Endothelial cell of hepatic sinusoid (primary cell): ENCODE measurements at regions not wholly inside any gene's neighbourhood (a gene's known extent, or its start where the extent isn't known, plus 50 kb on each side); places are given as distances from the start of the nearest gene placed in this dataset.

Experiments used
- in situ Hi-C: cut with HindIII; loops from 2 replicates; pipeline ENCODE4 v1.10.0; 2017; ENCODE audit warnings: low sequenced_read_pairs

DNA sequence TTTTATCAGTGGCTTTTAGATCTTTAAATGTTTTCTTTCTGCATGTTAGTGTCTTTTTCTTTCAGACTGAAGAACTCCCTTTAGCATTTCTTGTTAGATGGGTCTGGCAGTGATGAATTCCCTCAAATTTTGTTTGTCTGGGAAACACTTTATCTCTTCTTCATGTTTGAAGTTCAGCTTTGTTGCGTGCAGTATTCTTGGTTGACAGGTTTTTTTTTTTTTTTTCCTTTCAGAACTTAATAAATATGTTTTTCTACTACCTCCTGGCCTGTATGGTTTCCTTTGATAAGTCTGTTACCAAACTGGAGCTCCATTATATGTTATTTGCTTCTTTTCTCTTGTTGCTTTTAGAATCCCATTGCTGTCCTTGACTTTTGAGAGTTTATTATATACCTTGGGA is 89.8 kb upstream of the ACKR3 start:
- in situ Hi-C loops: no loop called here

DNA sequence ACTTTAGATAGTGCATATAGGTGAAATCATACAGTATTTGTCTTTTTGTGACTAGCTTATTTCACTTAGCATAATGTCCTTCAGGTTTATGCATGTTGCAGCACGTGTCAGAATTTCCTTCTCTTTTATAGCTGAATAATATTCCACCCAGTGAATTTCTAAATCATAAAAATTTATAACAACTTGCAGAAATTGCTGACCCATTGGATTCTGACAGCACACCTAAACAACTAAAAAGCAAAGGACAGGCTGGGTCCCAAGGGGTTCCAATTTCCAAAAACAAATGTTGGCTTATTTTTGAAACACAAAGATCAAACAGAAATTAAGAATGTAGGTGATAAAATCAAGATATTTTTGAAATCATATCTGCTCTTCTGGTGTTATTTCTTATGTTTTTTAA is 86.5 kb upstream of the ACKR3 start:
- in situ Hi-C loops: no loop called here

DNA sequence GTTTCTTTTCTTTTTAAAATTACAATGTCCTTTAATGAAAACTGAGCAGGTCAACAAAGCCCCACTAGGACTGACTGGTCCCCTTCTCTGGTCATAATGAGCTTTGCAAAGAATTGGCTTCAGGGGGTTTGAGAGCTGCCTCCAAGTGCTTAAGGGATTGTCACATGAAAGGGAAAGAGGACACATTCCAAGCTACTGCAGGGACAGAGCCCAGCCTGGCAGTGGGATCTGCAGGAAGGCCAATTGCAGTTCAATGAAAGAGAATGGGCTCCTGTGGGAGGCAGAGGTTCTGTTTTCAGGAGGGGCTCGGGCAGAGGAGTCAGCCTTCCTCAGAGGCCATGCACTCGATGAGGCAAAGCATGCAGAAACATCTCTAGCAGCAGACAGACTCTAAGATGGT is 84.1 kb upstream of the ACKR3 start:
- in situ Hi-C loops: loop anchor here (5.0 kb wide), 1 partner anchor 53 kb away; no protein-coding TSS in a partner anchor

DNA sequence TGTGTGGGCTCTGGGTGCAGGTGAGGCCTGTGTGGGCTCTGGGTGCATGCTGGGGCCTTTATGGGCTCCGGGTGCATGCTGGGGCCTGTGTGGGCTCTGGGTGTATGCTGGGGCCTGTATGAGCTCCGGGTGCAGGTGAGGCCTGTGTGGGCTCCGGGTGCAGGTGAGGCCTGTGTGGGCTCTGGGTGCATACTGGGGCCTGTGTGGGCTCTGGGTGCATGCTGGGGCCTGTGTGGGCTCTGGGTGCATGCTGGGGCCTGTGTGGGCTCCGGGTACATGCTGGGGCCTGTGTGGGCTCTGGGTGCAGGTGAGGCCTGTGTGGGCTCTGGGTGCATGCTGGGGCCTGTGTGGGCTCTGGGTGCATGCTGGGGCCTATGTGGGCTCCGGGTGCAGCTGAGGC is 80.5 kb upstream of the ACKR3 start:
- in situ Hi-C loops: loop anchor here (5.0 kb wide), 1 partner anchor 57 kb away; no protein-coding TSS in a partner anchor

DNA sequence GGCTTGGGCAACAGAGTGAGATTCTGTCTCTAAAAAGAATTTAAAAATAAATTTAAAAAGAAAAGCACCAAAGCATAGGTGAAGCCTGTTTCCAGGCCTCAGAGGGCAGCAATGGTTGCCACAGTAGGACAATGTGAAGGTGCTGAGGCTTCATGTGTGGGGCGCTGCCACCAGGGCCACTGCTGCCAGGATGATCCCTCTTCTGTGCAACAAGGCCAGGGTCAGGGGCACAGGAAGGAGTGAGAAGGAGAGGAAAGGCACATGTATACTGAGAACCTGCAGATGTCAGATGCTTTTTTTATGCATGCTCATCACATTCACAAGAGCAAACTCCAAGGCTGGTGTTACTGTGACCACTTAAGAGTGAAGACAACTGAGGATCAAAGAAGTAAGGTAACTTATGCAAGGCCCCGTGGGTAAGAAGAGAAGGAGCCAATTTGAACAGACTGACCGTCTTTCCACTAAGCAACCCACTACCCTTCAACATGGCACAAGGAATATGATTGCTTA is 79.7 kb upstream of the ACKR3 start:
- in situ Hi-C loops: loop anchor here (5.0 kb wide), 1 partner anchor 58 kb away; no protein-coding TSS in a partner anchor

DNA sequence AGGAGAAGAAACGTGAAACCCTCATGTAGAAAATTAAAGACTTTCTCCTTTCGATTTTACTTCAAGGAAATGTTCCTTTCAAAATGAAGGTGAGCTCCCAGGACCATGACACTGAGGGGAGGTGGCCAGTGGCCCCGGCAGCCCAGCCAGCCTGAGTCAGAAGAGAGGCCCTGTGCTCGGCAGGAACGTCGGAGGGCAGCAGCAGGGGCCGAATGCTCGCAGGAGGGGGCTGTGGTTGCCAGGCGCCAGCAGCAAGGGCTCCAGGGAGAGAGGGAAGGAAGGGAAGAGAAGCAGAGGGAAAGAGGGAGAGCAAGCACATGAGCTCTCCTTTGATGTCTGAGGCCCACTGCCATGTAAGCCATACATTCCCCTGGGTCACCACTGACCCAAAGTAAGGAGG is 73.3 kb upstream of the ACKR3 start:
- in situ Hi-C loops: no loop called here

DNA sequence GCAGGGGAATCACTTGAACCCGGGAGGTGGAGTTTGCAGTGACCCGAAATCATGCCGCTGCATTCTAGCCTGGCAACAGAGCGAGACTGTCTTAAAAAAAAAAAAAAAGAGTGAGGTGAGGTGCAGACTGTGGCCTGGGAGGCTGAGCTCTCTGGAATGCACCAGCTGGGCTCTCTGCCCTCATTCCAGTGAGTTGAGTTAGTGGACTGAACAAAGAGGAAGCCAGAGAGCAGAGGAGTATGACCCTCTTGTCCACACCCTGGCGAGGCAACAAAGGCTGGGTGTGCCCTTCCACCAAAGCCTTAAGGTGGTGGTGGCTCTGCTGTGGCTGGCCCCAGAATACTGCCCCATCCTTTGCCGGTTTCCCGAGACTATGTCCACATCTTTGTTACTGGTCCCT is 71.3 kb upstream of the ACKR3 start:
- in situ Hi-C loops: no loop called here

DNA sequence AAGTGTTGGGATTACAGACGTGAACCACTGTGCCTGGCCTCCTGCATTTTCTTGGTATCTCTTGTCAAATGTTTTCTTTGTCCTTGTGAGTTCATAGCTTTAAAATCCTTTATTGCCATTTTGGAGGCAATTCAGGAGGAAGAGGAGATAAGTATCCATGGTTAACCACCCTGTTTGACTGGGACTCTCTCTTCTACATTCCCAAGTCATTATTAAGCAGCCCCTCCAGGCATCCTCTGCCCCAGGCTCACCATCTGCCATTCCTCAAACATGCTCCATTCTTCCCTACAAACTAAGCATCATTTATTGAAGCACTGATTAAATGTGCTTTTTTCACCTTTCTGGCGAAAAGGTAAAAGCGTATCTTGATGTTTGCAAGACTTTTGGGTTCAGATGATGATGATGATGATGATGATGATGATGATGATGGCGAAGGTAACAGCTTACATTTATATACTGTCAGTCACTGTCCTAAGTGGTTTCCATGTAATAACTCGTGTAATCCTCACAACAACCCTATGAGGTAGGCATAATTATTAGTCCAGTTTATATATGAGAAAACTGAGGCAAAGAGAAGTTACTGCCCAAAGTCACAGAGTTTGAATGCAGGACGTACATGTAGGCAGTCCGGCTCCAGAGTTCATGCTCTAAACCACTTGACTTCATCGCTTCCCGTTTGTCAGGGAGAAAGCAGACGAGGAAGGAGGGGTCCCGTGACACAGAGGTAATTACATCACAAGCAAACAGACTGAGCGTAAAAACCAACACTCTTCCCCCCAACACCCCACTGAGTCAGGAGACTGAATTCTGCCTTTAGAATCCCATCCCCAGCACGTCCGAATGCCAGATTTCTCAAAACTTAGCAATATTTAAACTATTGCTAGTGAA is 69.7 kb upstream of the ACKR3 start:
- in situ Hi-C loops: no loop called here

DNA sequence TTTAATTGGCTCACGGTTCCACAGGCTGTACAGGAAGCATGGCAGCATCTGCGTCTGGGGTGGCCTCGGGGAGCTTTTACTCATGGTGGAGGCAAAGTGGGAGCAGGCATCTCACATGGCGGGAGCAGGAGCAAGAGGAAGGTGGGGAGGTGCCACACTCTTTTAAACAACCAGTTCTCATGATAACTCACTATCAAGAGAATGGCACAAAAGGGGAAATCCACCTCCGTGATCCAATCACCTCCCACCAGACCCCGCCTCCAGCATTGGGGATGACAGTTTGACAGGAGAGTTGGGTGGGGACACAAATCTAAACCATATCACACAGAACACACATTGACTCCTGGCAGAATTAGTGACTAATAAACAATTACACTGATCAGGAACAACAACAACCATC is 68.6 kb upstream of the ACKR3 start:
- in situ Hi-C loops: no loop called here

DNA sequence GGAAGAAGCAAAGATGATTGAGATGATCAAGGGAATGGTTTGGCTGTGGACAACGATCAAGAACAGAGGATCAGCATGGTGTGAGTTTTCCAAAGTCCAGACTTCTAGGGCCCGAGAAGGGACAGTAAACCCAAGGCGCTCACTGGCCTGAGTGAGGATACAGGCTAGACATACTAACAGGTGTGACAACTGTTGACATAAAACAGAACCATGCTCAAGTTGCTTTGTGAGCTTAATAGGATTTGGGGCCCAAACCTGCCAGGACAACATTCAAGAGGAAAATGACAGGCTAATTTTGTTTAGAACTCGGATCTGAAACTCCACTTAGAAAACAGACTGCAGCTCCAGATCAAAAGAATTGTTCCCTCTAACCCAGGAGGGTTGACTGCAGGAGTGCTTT is 68.1 kb upstream of the ACKR3 start:
- in situ Hi-C loops: no loop called here

DNA sequence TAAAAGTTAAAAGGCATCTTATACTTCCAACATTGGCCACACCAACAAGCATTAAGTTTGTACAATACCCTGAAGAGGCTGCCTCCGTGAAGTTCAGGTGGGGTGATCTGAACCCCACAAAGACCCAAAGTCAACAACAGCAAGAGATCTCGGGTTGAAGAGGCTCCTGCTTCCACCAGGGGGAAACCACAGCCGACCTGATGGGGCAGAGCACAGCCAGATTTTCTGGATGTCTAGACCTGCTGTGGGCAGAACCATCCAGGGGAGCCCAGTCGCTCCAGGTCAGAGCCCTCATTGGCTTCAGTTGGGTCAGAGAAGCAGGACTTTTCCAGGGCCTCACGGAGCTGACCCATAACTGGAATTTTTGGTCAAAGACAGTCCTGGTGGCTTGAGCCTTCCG is 66.5 kb upstream of the ACKR3 start:
- in situ Hi-C loops: no loop called here

DNA sequence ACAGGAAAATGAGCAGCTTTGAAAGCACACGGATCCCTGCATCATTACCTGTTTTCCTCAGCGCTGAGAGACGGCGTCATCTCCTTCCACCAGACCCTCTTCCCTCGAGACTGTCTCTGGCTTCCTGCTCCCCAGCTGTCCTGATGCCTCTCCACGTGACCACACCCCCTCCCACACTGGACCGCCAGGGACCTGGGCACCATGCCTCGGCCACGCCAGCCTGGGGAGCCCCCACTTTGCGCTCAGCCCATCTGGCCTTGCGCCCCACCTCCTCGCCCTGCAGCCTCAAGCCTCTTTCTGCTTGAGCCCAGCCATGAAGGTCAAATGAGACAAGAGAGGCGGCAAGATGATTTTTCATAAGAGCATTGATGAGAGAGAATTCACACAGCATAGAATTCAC is 66.0 kb upstream of the ACKR3 start:
- in situ Hi-C loops: no loop called here

DNA sequence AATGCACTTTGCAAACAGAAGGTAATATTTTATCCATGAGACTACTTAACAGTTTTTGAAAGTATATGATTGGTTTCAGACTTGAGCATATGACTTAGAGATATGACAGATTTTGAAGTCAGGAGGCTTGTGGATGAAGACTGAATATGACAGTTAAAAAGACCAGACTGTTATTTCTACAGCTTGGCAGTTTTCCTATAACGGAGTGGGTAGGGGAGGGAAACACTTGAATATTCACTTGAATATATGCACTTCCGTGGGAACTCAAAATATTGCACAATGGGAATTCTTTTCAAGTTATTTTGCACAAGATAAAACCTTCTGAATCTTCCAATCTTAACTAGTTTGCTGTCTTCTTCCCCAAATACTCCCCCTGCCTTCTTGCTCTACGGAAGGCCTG is 64.6 kb upstream of the ACKR3 start:
- in situ Hi-C loops: no loop called here

DNA sequence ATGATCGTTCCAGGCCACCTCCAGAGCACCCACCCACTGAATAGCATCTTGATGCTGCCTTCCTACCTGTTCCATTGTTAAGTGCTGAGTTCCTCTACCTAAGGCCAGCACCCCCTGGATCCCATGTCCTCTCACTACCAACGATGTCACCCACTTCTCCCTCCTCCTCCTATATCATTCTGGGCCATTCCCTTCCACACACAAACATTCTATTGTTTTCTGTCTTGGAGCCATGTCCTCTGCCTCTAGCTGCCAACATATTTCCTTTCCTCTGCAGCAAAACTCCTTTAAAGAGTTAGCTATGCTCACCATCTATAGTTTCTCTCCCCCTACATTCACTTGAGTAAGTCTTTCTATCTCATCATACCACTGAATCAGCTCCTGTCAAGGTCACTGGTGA is 64.0 kb upstream of the ACKR3 start:
- in situ Hi-C loops: no loop called here

DNA sequence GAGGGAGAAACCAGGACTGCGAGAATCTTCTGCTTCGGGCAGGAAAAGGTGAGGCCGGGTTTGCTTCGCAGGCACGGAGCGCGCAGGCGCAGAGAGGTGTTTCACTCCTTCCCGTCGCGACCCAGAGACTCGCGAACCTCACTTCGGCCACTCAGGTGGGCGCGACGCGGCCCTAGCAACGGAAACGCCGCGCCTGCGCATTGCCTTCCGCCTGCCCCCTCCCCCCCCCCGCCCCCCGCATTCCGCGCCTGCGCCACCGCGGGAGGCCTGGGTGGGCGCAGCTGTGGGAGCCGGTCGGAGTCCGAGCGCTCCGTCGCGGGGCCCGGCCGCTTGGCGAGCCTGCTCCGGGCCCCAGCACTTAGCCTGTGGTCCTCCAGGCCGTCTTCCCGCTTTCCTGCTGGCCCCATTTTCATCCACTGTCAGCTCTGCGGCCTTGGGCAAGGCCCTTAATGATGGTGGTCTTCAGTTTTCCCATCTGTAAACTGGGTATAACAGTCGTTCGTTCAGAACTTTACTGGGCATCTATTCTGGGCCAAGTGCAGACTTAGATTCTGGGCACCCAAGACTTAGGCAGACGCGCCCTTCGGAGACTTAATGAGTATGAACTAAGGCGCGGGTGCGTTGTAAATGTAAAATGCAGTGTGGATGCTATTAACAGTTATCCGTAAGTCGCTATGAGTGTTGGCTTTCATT is 62.1 kb upstream of the ACKR3 start:
- in situ Hi-C loops: no loop called here

DNA sequence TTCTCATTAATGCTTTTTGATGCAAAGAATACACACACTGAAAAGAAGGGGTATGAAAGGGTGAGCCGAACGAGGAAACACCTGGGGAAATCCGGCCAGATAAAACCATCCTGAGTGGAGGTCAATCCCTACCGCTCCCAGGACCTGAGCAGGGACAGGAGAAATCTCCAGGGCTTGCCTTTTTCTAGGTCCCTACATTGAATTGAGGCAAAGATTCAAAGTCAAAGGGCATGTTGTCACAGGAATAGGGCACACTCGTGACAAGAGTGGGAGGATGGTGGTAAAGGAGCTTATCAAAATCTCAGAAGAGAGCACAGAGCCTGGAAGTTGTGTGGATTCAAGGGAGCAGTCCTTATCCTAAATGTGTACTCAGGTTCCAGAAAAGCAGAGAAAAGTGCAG is 61.2 kb upstream of the ACKR3 start:
- in situ Hi-C loops: no loop called here

DNA sequence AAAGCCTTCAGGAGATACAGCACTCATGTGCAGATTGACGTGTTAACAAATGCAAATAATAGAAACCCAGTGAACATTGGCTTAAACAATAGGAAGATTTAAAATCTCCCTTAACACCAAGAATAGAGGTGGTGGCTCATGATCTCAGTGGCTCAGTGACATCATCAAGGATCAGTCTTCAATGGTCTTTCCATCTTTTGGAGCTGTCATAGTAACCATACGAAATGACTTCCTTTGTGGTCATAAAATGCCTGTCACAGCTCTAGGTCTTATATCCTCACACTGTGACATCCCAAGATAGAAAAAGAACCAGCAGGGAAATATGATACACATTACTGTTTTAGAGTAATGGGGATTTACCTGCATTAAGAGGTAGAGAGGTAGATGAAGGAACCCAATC is 59.6 kb upstream of the ACKR3 start:
- in situ Hi-C loops: loop anchor here (5.0 kb wide), 1 partner anchor 52 kb away; no protein-coding TSS in a partner anchor

DNA sequence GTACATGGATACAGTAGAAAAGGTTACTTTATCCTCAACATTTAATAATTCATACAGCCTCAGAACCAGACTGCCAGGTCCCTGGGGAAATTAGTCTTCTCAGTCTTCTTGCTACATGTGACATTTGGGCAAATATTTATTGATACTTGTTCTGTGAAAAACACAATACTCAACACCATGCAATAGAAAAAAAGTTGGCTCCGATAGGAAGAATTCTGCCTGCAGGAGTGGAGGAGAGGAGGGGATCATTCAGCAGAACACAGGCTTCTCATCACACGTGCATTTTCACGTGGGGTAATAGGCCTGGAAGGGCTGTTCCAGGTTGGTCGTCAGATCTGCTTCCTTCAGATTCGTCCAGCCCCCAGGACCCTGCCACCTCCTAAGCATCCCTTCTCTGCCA is 58.4 kb upstream of the ACKR3 start:
- in situ Hi-C loops: loop anchor here (5.0 kb wide), 1 partner anchor 51 kb away; no protein-coding TSS in a partner anchor

DNA sequence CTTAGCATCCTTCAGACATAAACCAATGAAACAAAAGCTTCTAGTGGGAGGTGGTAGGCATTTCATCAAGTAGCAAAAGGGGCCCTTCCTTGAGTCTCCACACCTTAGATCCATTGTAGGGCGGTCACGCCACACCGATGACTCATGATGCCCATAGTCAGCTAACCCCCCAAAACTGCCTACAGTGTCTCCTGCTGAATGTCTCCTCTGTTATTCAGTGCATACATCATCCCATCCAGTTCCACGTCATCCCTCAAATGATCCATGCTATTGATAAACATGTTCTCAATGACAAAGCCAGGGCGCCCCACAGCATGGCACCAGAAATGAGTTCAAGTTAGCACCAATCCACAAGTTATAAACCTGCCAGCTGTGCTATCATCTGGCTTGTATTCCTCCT is 57.4 kb upstream of the ACKR3 start:
- in situ Hi-C loops: loop anchor here (5.0 kb wide), 1 partner anchor 50 kb away; no protein-coding TSS in a partner anchor

DNA sequence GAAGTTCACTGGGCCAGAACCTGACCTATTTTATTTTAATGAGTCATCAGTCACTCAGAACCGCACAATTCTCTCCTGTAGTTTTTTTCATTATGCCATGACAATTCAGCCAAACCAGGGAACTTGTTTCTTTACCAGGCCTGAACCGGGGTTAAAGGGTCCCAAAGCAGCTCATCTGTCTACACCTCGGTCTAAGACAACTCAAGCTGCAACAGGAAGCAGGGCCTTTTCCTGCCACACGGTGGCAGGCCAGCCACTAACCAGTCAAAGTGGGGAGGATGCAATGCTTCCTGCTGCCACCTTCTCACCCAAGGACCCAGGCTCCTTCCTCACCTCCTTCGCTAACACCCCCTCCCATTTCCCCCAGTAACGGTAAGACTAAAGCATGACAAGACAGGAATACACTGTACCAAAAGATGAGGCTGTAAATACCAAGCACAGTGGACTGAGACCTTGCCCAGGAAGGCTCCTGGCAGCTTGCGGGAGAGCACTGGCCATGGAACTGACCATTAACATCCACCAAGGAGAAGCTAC is 56.7 kb upstream of the ACKR3 start:
- in situ Hi-C loops: loop anchor here (5.0 kb wide), 1 partner anchor 49 kb away; no protein-coding TSS in a partner anchor

DNA sequence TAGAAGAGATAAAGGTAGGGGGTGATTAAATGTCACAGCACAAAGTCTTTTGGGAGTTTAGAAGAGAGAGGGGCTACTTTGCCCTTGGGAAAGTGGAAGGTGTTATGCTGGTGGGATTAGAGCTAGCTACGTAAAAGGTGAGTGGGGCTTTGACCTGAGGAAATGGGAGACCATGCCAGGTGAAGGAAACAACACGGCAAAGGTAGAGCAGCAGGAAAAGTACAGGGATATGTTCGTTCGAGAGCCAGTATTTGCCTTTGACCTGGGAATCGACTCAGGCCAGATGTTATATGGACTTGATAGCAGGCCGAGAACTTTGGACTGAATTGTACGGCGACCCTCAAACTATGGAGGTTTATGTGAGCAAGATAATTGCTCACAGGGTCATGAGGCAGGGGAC is 55.7 kb upstream of the ACKR3 start:
- in situ Hi-C loops: loop anchor here (5.0 kb wide), 1 partner anchor 48 kb away; no protein-coding TSS in a partner anchor
